ENCODE measurements at regions not wholly inside any gene's neighbourhood (a gene's known extent, or its start where the extent isn't known, plus 50 kb on each side); places are given as distances from the start of the nearest gene placed in this dataset.

GRCh38 chr7:3165681-3166580 is 122.3 kb upstream of the CARD11 start:
- Mint-ChIP-seq H3K27ac (no peak overlapping the region), H3K36me3 (no peaks in the 10 kb centered on the region), H3K9me3 (peaks cover 4% of the 10 kb centered on the region), H3K4me1 (ENCODE audit: unreplicated experiment) (peaks cover 13% of the 10 kb centered on the region), H3K27me3 (peaks cover 20% of the 10 kb centered on the region), H3K4me3 (no peak overlapping the region)
- no peak for DNase-seq (ENCODE audit: extremely low spot score, unreplicated experiment)
- TF ChIP-seq CTCF (conservative IDR thresholded peaks at IDR 0.05): no peak

- H3K4me1 Mint-ChIP-seq (ENCODE audit: unreplicated experiment): peaks cover 13% of the 10 kb centered on the region
- no peak for TF ChIP-seq CTCF (conservative IDR thresholded peaks at IDR 0.05)
- no peaks in the 10 kb centered on the region for H3K36me3 Mint-ChIP-seq
- no peak for DNase-seq (ENCODE audit: extremely low spot score, unreplicated experiment)
- peaks cover 4% of the 10 kb centered on the region for H3K9me3 Mint-ChIP-seq
- H3K4me3 Mint-ChIP-seq: no peak overlapping the region
- peaks cover 20% of the 10 kb centered on the region for H3K27me3 Mint-ChIP-seq
- no peak overlapping the region for H3K27ac Mint-ChIP-seq
These were observed 123.9 kb upstream of the CARD11 start for GRCh38 chr7:3167551-3167950.

DNA sequence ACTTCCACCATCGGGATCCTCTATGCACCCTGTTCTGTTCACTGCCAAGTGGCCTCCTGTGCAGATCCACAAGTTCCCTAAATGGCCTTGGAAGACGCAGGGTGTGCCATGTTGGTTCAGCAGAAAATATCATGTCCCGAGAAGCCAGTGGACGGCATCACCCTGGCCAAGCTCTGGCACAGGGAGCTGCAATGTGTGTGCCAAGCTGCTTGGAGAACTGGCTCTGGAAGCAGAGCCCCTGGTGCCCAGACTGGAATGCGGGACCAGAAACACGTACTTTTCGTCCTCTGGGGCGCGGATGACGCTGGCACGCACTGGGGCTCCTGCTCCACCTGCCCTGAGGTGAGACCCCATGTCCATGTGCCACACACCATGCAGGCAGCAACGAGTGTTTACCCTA is 124.7 kb upstream of the CARD11 start:
- H3K4me1 Mint-ChIP-seq (ENCODE audit: unreplicated experiment): peaks cover 13% of the 10 kb centered on the region
- peaks cover 4% of the 10 kb centered on the region for H3K9me3 Mint-ChIP-seq
- H3K27me3 Mint-ChIP-seq: peaks cover 20% of the 10 kb centered on the region
- no peak overlapping the region for H3K27ac Mint-ChIP-seq
- no peak for TF ChIP-seq CTCF (conservative IDR thresholded peaks at IDR 0.05)
- no peaks in the 10 kb centered on the region for H3K36me3 Mint-ChIP-seq
- DNase-seq (ENCODE audit: extremely low spot score, unreplicated experiment): no peak
- no peak overlapping the region for H3K4me3 Mint-ChIP-seq

GRCh38 chr7:3168869-3169268 is 125.2 kb upstream of the CARD11 start:
- Mint-ChIP-seq H3K4me3 (no peak overlapping the region), H3K9me3 (peaks cover 4% of the 10 kb centered on the region), H3K4me1 (ENCODE audit: unreplicated experiment) (peaks cover 13% of the 10 kb centered on the region), H3K27me3 (peaks cover 20% of the 10 kb centered on the region), H3K27ac (no peak overlapping the region), H3K36me3 (no peaks in the 10 kb centered on the region)
- no peak for DNase-seq (ENCODE audit: extremely low spot score, unreplicated experiment)
- no peak for TF ChIP-seq CTCF (conservative IDR thresholded peaks at IDR 0.05)

GRCh38 chr7:3172768-3173280 is 128.2 kb upstream of the SDK1 start:
- Mint-ChIP-seq H3K9me3 (no peaks in the 10 kb centered on the region), H3K4me1 (ENCODE audit: unreplicated experiment) (peaks cover 7% of the 10 kb centered on the region), H3K36me3 (no peaks in the 10 kb centered on the region), H3K27ac (no peak overlapping the region), H3K27me3 (peaks cover 8% of the 10 kb centered on the region), H3K4me3 (no peak overlapping the region)
- no peak for TF ChIP-seq CTCF (conservative IDR thresholded peaks at IDR 0.05)
- DNase-seq (ENCODE audit: extremely low spot score, unreplicated experiment): no peak
